ENCODE measurements at regions not wholly inside any gene's neighbourhood (a gene's known extent, or its start where the extent isn't known, plus 50 kb on each side); places are given as distances from the start of the nearest gene placed in this dataset.
"Not testable (repeated sequence)": the region's sequence is repeated elsewhere in the genome, so short reads cannot be mapped to it uniquely, and the experiment has no call there.

DNA sequence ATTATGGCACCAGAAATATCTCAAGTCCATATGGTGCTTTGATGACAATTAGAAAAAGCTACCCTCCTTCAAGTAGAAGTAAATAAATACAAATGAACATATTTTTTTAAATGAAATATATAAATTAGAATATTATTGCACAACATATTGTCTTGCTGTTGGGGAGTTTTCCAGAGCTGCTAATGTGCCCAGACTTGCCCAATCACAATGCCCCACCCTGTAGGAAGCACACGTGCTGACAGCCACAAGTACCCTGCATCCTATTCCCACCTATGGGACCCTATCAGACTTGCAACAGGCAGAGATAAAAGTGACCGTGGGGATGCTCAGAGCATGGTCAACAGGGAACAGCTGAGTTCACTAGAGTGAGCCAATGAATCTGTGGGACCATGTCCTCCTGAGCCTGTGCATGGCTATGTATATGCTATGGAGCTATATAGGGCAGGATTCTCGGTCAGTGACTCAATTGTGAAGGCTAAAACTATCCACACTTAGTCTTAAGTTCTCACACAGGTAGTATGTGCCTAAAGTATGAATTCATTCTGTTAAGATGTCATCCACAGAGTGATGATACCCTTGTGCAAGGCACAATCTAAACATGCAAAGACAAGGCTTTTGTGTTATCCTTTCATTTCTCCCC is 336.0 kb downstream of the HGF start:
- DNase-seq (ENCODE audit: low spot score): no peak

DNA sequence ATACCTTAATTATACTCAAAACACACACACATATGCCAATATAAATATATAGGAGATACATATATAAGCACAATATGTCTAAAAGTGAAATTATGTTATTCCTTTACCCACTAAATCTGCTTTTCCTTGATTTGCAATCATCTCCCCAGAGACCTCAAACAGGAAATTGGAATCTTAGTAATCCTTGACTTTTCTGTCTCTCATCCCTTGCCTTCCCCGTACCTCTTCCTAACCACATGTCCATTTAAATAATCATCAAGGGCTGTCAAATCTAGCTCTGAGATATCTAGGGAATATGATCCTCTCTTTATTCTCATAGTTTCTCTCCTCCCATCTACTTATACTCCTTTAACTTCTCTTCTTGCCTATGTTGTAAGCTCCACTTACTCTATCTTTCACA is 336.6 kb downstream of the HGF start:
- DNase-seq (ENCODE audit: low spot score): no peak

DNA sequence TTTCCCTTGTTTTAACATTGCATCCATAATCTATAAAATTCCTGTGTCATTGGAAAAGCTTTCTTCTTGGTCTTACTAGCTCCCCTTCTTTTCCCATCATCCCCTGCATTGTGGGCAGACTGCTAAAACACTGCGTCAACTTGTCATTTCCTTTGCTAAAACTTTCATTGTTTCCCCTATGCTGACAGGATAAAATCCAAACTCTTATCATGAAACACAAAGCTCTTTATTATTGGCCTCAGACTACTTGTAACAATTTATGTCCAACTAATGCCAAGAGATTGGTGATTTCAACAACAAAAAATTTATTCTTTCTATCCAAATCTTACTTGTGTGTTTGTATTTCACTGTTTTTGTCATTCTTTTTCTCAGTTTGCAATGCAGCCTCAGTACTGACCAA is 339.1 kb downstream of the HGF start:
- no peak for DNase-seq (ENCODE audit: low spot score)

DNA sequence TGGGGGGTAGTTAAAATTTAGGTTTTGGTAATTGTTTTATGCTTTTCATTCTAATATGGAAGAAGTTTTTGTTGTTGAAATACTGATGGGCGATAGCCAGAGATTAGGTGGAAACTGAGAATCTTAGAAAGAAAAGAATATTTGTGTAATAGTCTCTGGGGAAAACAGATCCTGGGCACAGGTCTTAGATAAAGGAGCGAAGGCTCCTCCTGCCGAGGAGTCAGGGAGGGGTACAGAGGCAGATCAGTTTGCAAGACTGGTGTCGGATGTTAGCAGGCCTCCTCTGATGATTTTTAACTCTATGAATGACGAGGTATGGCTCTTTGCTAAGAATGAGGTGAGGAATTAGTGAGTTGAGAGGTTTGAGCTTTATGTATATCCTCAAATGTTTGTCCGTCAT is 339.7 kb downstream of the HGF start:
- DNase-seq (ENCODE audit: low spot score): peak; percentile 23

DNA sequence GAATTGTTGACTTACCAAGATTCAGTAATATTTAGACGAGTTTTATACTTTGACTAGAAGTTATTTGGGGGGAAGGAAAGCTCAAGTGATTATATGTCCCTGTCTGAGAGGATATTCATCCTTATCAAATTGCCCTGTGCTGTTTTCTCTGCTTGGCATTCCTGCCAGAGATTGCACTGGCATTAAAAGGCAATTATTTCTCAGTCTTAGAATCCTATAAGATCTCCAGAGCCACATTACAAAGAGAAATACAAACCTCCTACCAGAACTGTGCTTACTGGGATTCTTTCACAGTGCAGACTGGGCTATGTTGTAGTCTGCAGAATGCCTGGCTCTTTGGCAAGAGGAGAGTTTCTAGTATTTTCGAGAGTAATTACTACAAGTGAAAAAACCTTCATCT is 342.4 kb downstream of the HGF start:
- no peak for DNase-seq (ENCODE audit: low spot score)

DNA sequence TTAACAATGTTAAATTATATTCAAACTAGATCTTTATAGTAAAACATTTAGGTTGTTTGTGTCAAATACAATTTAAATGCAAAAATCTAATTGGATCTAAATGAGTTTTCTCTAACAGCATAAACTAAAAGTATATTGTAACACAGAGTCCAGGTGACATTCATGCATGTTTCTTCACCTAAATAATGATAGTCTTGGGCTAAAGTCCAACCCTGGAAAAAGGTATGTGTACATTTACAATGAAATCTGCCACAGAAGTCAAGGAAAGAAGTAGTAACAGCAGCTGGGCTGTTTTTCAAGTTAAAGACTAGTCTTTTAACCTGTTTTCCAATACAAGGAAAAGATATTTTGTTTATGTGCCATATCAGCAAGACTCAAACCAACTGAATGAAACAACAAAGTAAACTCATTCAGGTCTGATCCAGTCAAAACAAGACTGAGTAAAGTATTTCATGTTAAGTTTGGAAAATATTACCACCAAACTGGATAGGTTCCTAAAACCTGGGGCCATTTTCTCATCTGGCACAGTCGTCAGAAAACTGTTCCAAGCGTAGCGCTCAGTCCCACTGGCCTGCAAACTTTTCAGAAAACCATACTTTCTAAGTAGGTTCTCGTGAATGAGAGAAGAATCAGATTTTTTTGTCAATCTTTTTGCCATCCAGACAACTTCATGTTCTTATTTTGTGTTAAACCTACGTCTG is 349.2 kb downstream of the HGF start:
- DNase-seq (ENCODE audit: low spot score): no peak

DNA sequence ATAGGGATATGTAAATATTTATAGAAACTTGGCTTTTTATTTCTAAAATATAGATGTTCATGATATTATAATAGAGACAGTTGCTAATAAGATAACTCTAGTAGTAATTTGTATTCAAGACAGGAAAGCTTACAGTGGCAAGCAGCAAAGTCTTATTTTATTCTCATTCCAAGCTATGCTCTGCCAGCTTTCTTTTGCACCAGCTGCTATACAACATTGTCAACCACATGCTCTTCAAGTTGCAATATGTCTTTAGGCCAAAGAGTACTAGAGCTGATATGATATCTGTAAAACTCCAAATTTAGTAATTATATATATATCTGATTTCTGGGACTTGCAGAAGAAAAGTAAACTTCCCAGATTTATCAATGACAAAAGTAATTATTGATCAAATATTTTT is 350.1 kb downstream of the HGF start:
- no peak for DNase-seq (ENCODE audit: low spot score)

DNA sequence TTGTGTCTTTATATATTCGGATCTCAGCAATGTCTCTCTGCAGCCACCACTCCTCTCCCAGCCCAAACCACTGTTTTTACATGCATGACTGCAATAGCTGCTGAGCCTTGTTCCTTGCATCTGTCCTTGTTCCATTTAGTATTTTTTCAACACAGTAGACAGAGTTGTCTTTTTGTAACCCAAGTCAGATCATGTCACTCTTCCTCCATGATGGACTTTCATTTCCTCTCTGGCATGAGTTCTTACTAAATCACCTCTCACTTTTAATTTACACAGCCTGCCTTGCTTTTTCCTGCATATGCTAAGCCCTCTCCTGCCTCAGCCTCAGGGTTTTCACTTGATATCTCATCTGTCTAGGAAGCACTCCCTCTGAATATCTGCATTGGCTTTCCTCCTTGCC is 353.2 kb downstream of the HGF start:
- DNase-seq (ENCODE audit: low spot score): no peak

DNA sequence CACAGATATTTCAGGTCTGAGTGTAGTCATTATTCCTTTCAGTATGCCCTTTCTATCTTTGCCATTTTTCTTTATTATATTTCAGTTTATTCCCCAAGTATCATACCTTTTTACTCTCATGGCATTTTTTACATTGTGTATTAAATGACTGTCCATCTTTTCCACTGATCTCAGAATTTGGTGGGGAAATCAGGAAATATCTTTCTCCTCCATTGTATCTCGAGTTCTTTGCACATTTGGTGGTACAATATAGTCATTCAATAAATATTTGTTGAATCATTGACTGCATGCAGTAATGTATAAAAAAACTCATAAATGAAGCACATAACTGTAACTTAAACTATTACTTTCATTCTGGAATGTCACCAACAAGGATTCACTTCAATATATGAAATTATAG is 354.7 kb downstream of the HGF start:
- DNase-seq (ENCODE audit: low spot score): no peak

DNA sequence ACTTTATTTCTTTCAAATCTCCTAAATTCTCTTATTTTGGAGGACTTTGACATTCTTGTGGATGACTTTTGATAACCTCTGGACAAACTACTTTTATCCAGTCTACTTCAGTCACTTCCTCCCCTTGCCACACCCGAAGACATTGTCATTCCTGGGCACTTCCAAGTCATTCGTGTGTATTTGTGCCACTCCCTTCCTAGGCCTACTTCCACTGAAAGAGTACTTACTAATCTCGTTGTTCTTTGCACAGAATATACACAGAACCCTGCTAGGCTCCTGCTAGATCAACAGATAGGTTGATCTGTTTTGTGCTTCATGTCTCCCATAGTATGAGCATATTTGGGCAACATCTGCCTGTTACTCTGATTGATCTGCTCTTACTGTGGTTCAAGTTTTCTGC is 355.4 kb downstream of the HGF start:
- no peak for DNase-seq (ENCODE audit: low spot score)

DNA sequence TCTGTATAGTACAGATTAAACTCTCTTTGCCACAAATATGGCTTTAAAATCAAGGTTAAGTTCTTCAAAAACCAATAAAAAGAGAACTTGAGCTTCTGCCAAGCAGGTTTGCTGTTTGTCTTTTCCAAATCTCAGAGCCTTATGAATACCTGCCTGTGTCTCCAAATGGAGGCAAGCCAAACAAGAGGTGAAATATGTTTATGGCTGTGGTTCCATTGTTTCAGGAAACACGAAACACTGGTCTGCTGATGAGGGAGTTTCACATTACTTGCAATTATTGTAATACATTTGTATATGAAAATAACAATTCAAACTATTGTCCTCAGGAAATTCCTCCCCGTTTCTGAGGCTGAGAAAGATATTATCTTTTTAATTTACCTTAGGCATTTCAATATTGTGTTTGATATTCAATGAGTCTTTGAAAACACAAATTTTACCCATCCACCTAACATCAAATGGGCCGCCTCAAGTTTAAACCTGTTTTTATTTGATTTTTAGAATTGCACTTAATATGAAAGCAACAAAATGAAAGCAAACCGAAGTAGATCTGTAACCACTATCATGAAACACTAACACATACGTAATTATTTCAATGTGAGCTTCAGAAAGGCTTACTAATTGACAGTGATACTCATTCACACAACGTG is 359.3 kb downstream of the HGF start:
- peak; percentile 29 for DNase-seq (ENCODE audit: low spot score)

DNA sequence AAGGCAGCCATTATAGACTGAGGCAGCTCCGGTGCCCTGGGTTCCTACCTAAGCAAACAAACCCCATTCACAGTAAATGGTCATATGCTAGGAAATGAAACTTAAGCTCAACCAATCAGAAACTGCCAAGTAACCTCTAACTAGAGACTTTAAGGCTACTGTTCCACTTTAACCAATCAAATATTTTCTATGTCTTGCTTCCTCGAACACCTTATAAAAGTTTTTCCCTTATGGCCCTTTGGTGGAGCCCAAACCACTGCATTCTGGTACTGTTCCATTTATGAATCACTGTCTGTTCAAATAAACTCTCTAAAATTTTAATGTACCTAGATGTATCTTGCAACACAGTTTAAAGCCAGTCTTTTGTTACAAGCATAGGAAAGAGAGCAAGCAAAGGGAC is 361.1 kb downstream of the HGF start:
- no peak for DNase-seq (ENCODE audit: low spot score)

DNA sequence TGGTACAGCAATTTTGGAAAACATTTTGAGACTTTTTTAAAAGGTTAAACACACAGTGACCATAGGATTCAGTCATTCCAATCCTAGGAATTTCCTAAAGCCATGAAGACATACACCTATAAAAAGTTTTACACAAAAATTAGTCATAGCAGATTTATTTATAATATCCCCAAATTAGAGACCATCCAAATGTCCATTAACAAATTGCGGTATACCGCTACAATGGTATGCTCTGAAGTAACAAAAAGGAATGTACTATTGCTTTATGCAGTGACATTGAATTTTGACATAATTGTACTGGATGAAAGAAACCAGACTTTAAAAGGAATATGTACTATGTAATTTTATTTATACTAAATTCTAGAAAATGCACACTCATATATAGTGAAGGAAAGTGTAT is 362.8 kb downstream of the HGF start:
- DNase-seq (ENCODE audit: low spot score): no peak

DNA sequence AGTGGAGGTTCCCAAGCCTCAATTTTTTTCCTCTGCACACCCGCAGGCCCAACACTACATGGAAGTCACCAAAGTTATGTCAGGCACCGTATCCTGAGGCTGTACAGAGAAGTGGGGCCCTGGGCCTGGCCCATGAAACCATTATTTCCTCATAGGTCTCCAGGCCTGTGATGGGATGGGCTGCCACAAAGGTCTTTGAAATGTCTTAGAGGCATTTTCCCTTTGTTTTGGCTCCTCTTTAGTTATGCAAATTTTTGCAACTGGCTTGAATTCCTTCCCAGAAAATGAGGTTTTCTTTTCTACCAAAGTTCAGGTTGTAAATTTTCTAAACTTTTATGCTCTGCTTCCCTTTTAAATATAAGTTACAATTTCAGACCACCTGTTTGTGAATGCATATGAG is 365.2 kb downstream of the HGF start:
- no peak for DNase-seq (ENCODE audit: low spot score)

DNA sequence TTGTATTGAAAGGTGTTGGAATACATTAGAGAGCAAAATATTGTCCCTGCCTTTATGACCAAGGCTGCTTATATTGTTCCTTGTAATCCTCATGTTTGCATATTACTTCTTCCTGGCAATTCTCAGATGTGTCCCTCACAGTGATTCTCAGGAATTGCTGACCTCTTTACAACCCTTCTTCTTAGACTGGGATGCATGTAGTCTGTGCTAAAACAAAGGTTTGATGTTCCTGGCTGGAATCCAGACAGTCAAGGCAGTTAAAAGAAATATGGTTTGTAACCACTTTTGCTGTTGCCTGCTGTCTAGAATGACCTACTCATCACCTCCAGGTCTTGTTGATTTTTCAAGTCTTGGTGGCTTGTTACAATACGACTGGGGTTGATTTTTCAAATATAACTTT is 367.6 kb downstream of the HGF start:
- DNase-seq (ENCODE audit: low spot score): no peak

DNA sequence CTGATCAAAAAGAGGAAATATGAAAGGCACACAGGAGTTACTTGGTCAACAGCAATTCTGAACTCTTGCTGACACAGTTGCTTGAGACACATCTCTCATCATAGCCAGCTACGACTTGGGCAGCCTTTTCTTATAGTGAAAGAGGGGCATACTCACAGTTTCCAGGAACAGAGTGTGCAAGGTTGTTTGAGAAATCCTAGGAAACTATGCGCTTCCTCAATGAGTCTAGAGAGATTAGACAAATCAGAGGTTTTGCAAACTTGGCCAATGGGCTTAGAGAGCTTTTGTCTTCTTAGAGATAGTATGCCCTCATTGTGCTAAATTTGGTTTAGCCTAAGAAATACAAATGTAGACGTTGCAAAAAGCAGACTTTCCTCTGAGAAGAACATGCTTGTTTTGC is 370.4 kb downstream of the HGF start:
- DNase-seq (ENCODE audit: low spot score): no peak

DNA sequence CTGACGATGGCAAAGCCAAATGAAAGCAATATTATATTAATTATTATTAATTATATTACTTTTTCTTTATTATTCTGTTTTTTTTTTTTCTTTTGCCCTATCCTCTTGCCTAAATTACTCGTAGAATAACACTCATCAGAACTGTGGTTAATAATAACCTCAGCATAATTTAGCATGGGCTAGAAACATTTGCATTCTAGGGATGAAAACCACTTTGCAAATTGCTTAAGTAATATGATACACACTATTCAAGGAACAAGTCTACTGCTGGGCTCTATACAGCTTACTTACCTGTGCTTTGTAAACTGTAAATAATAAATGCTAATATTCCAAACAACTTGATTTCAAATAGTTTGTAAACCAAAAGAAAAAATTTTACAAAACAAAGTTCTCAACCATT is 375.8 kb downstream of the HGF start:
- no peak for DNase-seq (ENCODE audit: low spot score)

DNA sequence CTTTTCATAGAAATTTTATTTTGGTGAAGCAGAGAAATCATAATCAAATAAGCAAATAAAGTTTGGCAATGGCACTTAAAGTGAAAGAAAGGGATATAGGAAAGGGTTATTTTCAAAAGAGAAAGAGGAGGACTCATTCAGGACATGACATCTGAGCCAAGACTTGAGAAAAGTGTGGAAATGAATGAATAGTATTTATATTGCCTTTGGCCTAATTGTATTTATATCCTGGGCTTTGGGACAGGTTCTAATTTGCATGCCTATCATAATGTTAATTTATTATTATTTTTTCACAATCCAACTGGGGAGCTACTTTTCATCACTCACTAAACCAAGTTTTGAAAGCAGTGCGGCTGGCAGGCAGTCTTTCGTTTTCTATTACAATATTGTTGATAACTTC is 376.8 kb downstream of the HGF start:
- no peak for DNase-seq (ENCODE audit: low spot score)

DNA sequence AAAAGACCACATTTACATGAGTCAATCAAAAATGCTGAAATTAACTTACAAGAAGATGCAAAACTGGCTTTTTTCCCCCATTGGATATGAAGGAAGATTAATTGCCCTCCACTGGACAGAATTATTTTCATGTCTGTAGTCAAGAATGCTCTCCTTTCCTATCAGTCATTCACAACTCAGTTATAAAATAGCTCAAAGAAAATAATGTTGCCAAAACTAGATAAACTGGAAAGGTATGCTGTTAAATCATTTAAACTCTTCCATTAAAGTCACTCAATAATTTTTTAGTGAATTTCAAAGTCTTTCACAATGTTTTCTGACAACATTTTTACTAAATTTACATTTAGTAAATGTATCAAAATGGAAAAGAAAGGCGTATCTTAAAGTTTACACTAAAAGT is 384.5 kb downstream of the HGF start:
- DNase-seq (ENCODE audit: low spot score): no peak

DNA sequence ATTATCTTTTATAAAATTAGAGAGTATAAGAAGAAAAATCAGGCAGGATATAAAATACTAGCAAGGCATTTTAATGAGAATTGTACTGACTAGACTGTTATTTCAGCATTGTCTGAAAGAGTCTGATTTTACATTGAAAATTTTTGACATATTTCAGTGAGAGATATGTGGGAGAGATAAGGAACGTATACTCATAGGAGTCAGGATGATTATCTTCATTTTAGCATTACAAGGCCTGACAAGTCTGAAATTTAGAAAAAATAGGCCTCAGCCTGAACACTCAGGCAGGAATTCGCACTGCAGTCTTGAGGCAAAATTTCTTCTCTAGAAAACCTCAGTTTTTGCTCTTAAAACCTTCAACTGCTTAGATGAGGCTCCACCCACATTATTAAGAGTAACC is 386.0 kb downstream of the HGF start:
- no peak for DNase-seq (ENCODE audit: low spot score)

DNA sequence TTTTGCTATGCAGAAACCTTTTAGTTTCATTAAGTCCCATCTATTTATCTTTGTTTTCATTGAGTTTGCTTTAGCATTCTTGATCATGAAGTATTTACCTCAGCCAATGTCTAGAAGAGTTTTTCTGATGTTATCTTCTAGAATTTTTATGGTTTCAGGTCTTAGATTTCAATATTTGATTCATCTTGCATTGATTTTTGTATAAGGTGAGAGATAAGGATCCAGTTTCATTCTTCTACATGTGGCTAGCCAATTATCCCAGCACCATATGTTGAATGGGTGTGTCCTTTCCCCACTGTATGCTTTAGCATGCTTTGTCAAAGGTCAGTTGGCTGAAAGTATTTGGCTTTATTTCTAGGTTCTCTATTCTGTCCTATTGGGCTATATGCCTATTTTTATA is 395.2 kb downstream of the HGF start:
- DNase-seq (ENCODE audit: low spot score): not testable (repeated sequence)

DNA sequence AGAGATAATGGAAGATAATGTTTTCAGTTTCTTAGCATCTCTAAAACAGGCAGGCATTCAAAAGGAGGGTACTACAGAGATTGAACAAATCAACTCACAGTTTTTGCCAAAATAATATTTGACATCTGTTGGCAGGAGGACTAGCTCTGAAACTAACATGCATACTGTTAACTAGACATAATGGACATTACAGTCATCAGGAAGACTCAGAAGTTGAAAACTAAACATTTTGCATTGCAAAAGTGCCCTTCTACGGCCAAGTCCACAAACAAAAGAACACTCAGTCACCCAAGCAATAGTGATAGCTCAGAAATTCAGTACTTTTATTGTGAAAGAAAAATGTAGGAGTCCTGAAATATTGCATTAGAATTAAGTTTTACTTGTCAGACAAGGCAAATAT is 399.0 kb downstream of the HGF start:
- DNase-seq (ENCODE audit: low spot score): no peak

DNA sequence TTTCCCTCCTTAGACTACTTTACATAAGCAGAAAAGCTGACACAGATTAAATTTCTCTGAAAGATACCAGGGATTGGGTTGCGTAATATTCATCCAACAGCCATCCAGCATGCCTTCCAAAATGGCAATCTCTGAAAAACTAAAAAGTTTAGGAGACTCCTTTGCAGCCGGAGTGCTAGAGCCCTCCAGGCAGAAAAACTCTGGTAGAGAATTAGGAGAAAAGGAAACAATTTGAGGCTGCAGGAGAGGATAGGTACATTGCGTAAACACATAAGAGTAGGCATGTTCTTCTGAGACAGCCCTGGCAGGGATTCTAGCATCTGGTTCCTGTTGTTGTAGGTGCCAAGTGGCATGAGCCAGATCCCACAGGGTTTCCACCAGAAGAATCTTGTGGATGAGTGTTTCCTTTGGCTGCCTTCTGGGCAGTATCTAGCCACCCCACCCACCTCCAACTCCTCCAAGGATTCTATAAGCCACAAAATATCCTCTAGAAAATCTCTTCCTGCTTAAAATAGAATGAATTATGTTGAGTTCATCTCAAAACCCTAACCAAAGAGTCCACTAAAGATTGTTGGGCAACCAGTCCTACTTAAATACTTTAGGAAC is 402.4 kb downstream of the HGF start:
- DNase-seq (ENCODE audit: low spot score): no peak
